Adrenal gland (tissue), 5 donors: ENCODE measurements at regions not wholly inside any gene's neighbourhood (a gene's known extent, or its start where the extent isn't known, plus 50 kb on each side); places are given as distances from the start of the nearest gene placed in this dataset.

Experiments used
- POLR2A ChIP-seq, 2 donors: fragments of 450-650 bp; IDR thresholded peaks; one replicate each; pipeline ENCODE4 v1.6.1; 2017; ENCODE audit warnings: antibody characterized with exemption in 2 of 2, mild to moderate bottlenecking in 2 of 2, moderate library complexity in 1 of 2
- TF ChIP-seq, protein P1 (sequence below), 6 experiments: fragments of 450-650 bp in 4 of 6; fragments of 200-600 bp in 2 of 6; sonication (generic) in 1 of 6; IDR thresholded peaks; 1 replicate in 5 of 6; 2 replicates in 1 of 6; pipeline versions ENCODE4 v1.5.1 to v1.8.0; 2016 to 2021; ENCODE audit warnings: antibody characterized with exemption in 6 of 6, mild to moderate bottlenecking in 2 of 6, moderate library complexity in 1 of 6
- donor health status: DM: no; HTN: no; CAD: no.

DNA sequence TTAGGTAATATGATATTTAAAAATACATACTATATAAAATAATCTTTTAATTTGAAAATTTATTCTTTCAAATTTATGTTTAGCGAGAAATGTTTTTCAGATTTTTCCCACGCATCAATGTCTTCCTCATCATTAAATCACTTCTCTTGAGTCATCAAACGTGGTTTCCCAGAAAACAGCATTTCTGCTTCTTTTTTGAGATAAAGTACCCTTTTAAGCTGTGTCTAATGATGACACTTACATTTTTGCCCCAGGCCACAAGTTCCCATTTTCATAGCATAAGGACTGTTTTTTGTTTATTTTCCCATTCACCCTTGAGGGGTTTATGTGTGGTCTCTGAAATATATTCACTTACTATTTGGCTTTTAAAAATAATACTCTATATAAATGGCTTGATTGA is 139.0 kb upstream of the HS3ST3A1 start:
- TF ChIP-seq, protein P1, sequence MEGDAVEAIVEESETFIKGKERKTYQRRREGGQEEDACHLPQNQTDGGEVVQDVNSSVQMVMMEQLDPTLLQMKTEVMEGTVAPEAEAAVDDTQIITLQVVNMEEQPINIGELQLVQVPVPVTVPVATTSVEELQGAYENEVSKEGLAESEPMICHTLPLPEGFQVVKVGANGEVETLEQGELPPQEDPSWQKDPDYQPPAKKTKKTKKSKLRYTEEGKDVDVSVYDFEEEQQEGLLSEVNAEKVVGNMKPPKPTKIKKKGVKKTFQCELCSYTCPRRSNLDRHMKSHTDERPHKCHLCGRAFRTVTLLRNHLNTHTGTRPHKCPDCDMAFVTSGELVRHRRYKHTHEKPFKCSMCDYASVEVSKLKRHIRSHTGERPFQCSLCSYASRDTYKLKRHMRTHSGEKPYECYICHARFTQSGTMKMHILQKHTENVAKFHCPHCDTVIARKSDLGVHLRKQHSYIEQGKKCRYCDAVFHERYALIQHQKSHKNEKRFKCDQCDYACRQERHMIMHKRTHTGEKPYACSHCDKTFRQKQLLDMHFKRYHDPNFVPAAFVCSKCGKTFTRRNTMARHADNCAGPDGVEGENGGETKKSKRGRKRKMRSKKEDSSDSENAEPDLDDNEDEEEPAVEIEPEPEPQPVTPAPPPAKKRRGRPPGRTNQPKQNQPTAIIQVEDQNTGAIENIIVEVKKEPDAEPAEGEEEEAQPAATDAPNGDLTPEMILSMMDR (IDR thresholded peaks at IDR 0.05) = no peak
- TF ChIP-seq POLR2A (IDR thresholded peaks at IDR 0.05) = no peak
